ENCODE measurements at regions not wholly inside any gene's neighbourhood (a gene's known extent, or its start where the extent isn't known, plus 50 kb on each side); places are given as distances from the start of the nearest gene placed in this dataset.

DNA sequence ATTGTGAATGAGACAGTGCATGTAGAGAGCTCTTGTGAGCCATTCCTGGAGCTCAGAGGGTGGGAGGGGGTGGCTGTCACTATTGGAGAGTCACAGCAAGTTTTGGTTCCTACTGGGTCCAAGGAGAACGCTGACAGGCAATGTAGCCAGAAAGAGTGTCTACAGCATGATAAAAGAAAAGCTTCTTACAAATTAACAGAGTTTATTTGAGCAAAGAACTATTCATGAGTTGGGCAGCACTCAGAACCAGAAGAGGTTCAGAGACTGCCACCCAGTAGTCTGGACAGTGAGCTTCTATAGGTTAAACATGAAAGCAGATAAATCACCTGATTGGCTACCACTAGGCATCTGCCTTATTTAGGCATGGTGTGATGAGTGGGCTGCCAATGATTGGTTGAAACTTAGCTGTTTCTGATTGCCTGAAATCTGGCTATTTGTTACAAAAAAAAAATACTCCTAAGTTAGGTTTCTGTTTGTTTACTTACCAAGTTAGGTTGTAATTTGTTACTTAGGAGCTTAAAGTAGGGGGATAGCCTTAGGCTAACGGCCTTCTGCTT lies 473.4 kb downstream of the PREX1 start:
- H3K4me2 ChIP-seq (ENCODE audit: insufficient read depth, low read length) = no peak overlapping the region
- H3K4me3 ChIP-seq (ENCODE audit: insufficient read depth, low read length) = no peak overlapping the region
- H3K36me3 ChIP-seq (ENCODE audit: insufficient read depth, low read length) = no peaks in the 10 kb centered on the region

DNA sequence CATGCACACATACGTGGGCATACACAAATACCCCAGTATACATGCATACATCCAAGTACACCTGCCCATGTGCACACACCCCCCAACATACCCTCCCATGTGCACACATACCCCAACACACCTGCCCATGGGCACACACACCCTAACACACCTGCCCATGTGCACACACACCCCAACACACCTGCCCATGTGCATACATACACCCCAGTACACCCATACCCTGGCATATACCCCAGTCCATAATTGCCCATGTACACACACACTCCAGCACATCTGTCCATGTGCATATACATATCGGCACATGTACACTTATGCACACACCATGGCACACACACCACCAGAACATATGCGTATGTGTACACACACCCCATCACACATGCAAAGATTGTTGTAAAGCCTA lies 475.2 kb downstream of the PREX1 start:
- DNase-seq (ENCODE audit: insufficient read length, low spot score, missing footprints) = no peak
- Histone ChIP-seq H2AFZ (ENCODE audit: low read length) (no peak overlapping the region), H3K4me1 (ENCODE audit: insufficient read depth, low read length) (no peaks in the 10 kb centered on the region), H3K4me3 (ENCODE audit: insufficient read depth, low read length) (no peak overlapping the region), H3K4me2 (ENCODE audit: insufficient read depth, low read length) (no peak overlapping the region), H3K36me3 (ENCODE audit: insufficient read depth, low read length) (no peaks in the 10 kb centered on the region), H3K27me3 (ENCODE audit: insufficient read depth, low read length) (peaks cover 21% of the 10 kb centered on the region), H4K20me1 (ENCODE audit: insufficient read depth, low read length) (no peaks in the 10 kb centered on the region), H3K79me2 (ENCODE audit: insufficient read depth, low read length) (no peaks in the 10 kb centered on the region), H3K27ac (ENCODE audit: low read depth, low read length) (no peak overlapping the region), H3K9me3 (ENCODE audit: low read depth, low read length) (peaks cover 3% of the 10 kb centered on the region)
- TF ChIP-seq, protein P1, sequence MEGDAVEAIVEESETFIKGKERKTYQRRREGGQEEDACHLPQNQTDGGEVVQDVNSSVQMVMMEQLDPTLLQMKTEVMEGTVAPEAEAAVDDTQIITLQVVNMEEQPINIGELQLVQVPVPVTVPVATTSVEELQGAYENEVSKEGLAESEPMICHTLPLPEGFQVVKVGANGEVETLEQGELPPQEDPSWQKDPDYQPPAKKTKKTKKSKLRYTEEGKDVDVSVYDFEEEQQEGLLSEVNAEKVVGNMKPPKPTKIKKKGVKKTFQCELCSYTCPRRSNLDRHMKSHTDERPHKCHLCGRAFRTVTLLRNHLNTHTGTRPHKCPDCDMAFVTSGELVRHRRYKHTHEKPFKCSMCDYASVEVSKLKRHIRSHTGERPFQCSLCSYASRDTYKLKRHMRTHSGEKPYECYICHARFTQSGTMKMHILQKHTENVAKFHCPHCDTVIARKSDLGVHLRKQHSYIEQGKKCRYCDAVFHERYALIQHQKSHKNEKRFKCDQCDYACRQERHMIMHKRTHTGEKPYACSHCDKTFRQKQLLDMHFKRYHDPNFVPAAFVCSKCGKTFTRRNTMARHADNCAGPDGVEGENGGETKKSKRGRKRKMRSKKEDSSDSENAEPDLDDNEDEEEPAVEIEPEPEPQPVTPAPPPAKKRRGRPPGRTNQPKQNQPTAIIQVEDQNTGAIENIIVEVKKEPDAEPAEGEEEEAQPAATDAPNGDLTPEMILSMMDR (IDR thresholded peaks at IDR 0.05; ENCODE audit: extremely low read depth, low read depth, low read length) = no peak

More for the DNA sequence above, 473.4 kb downstream of the PREX1 start:
- no peaks in the 10 kb centered on the region for H3K4me1 ChIP-seq (ENCODE audit: insufficient read depth, low read length)
- H2AFZ ChIP-seq (ENCODE audit: low read length) = no peak overlapping the region
- peaks cover 3% of the 10 kb centered on the region for H3K9me3 ChIP-seq (ENCODE audit: low read depth, low read length)
- no peak for DNase-seq (ENCODE audit: insufficient read length, low spot score, missing footprints)
- TF ChIP-seq, protein P1 (IDR thresholded peaks at IDR 0.05; ENCODE audit: extremely low read depth, low read depth, low read length) = no peak
- H3K27ac ChIP-seq (ENCODE audit: low read depth, low read length) = no peak overlapping the region
- H3K27me3 ChIP-seq (ENCODE audit: insufficient read depth, low read length) = peaks cover 8% of the 10 kb centered on the region
- no peaks in the 10 kb centered on the region for H4K20me1 ChIP-seq (ENCODE audit: insufficient read depth, low read length)
- no peaks in the 10 kb centered on the region for H3K79me2 ChIP-seq (ENCODE audit: insufficient read depth, low read length)

DNA sequence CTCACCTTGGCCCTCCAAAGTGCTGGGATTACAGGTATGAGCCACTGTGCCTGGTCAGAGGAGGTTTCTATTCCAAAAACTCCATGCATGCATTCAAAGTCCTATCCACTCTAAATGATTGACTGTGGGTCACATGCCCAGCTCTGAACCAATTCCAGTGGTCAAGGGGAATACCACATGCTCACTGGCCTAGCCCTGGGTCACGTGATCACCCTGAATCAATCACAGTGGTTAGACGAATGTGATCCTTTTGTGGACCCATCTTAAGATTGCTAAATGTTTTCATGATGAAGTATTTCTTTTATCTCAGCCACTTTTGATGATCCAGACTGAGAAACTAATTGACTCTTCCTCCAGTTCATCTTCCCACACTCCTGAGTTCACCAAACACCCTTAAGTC lies 475.8 kb downstream of the PREX1 start:
- Histone ChIP-seq H4K20me1 (ENCODE audit: insufficient read depth, low read length) (no peaks in the 10 kb centered on the region), H3K9me3 (ENCODE audit: low read depth, low read length) (peaks cover 3% of the 10 kb centered on the region), H2AFZ (ENCODE audit: low read length) (no peak overlapping the region), H3K4me1 (ENCODE audit: insufficient read depth, low read length) (no peaks in the 10 kb centered on the region), H3K27me3 (ENCODE audit: insufficient read depth, low read length) (peaks cover 26% of the 10 kb centered on the region), H3K4me2 (ENCODE audit: insufficient read depth, low read length) (no peak overlapping the region), H3K36me3 (ENCODE audit: insufficient read depth, low read length) (no peaks in the 10 kb centered on the region), H3K4me3 (ENCODE audit: insufficient read depth, low read length) (no peak overlapping the region), H3K27ac (ENCODE audit: low read depth, low read length) (no peak overlapping the region), H3K79me2 (ENCODE audit: insufficient read depth, low read length) (no peaks in the 10 kb centered on the region)
- TF ChIP-seq, protein P1 (IDR thresholded peaks at IDR 0.05; ENCODE audit: extremely low read depth, low read depth, low read length) = no peak
- DNase-seq (ENCODE audit: insufficient read length, low spot score, missing footprints) = no peak

DNA sequence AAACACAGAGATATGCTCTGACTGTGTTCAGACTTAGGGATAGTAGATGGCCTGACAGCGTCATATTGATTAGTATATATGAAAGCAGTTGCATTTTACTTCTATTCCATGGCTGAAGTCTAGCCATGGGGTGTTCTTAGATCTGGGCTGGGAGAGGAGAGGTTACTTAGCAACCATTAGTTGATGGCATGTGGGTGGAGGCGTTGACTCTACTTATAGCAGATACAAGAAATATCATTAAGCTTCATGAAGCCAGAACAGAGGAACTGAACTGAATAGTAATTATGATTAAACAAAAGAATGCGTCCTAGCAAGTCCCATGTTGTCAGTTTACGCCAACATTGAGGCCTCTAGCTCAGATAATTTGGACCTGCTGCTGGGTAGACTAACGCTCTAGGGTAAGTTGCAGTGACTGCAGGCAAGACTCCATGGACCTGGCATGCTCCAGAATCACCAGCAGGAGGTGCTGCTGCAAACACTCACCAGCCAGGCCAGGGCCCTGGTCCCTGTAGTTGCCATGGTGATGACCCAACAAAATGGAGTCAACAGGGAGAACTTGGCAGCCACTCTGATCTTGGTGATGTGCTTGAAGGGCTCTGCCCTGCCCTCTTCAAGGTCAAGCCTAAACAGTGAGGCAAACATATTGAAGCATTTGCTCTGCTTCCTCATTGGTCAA lies 477.3 kb downstream of the PREX1 start:
- Histone ChIP-seq H3K4me3 (ENCODE audit: insufficient read depth, low read length) (no peak overlapping the region), H3K4me2 (ENCODE audit: insufficient read depth, low read length) (no peak overlapping the region), H3K27ac (ENCODE audit: low read depth, low read length) (no peak overlapping the region), H3K36me3 (ENCODE audit: insufficient read depth, low read length) (no peaks in the 10 kb centered on the region), H3K9me3 (ENCODE audit: low read depth, low read length) (peaks cover 3% of the 10 kb centered on the region), H3K4me1 (ENCODE audit: insufficient read depth, low read length) (no peaks in the 10 kb centered on the region), H2AFZ (ENCODE audit: low read length) (no peak overlapping the region), H4K20me1 (ENCODE audit: insufficient read depth, low read length) (no peaks in the 10 kb centered on the region), H3K79me2 (ENCODE audit: insufficient read depth, low read length) (no peaks in the 10 kb centered on the region), H3K27me3 (ENCODE audit: insufficient read depth, low read length) (peaks cover 26% of the 10 kb centered on the region)
- TF ChIP-seq, protein P1 (IDR thresholded peaks at IDR 0.05; ENCODE audit: extremely low read depth, low read depth, low read length) = peak; percentile 22
- peak; percentile 38 for DNase-seq (ENCODE audit: insufficient read length, low spot score, missing footprints)

All from osteoblast (primary cell).